ENCODE measurements at regions not wholly inside any gene's neighbourhood (a gene's known extent, or its start where the extent isn't known, plus 50 kb on each side); places are given as distances from the start of the nearest gene placed in this dataset.
"Not testable (repeated sequence)": the region's sequence is repeated elsewhere in the genome, so short reads cannot be mapped to it uniquely, and the experiment has no call there.

DNA sequence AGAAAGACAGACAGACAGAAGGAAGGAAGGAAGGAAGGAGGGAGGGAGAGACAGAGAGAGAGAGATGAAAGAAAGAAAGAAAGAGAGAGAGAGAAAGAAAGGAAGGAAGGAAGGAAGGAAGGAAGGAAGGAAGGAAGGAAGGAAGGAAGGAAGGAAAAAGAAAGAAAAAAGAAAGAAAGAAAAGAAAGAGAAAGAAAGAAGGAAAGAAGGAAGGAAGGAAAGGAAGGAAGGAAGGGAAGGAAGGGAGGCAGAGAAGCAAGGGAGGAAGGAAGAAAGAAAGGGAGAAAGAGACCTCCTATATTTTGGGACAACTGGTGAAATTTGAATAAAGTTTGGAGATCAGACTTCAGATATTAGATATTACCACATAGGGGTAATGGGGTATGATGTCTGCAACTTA is 226.9 kb downstream of the DEPDC1B start:
- H3K27me3 ChIP-seq (ENCODE audit: control insufficient read depth, insufficient read depth, low read length); H3K36me3 ChIP-seq (ENCODE audit: control insufficient read depth, insufficient read depth, low read length); H3K4me1 ChIP-seq (ENCODE audit: control insufficient read depth, insufficient read depth, low read length); DNase-seq; H3K9me3 ChIP-seq (replicated peaks; ENCODE audit: control insufficient read depth, low read depth, low read length); H3K27ac ChIP-seq (ENCODE audit: low read length); H3K4me3 ChIP-seq (ENCODE audit: low read length): not testable (repeated sequence)

DNA sequence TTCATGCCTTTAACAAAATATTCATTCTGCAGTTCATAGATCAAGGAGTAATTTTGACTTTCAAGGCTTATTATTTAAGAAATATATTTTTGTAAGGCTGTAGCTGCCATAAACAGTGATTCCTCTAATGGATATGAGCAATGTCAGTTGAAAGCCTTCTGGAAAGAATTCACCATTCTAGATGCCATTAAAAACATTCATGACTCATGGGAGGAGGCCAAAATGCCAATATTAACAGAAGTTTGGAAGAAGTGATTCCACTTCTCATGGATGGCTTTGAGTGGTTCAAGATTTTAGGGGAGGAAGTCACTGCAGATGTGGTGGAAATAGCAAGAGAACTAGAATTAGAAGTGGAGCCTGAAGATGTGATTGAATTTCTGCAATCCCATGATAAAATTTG is 229.1 kb downstream of the DEPDC1B start:
- H3K9me3 ChIP-seq (replicated peaks; ENCODE audit: control insufficient read depth, low read depth, low read length) = no peaks in the 10 kb centered on the region
- no peaks in the 10 kb centered on the region for H3K4me1 ChIP-seq (ENCODE audit: control insufficient read depth, insufficient read depth, low read length)
- H3K27me3 ChIP-seq (ENCODE audit: control insufficient read depth, insufficient read depth, low read length) = no peaks in the 10 kb centered on the region
- H3K36me3 ChIP-seq (ENCODE audit: control insufficient read depth, insufficient read depth, low read length) = no peaks in the 10 kb centered on the region
- DNase-seq = no peak
- H3K4me3 ChIP-seq (ENCODE audit: low read length) = no peak overlapping the region
- H3K27ac ChIP-seq (ENCODE audit: low read length) = no peak overlapping the region

DNA sequence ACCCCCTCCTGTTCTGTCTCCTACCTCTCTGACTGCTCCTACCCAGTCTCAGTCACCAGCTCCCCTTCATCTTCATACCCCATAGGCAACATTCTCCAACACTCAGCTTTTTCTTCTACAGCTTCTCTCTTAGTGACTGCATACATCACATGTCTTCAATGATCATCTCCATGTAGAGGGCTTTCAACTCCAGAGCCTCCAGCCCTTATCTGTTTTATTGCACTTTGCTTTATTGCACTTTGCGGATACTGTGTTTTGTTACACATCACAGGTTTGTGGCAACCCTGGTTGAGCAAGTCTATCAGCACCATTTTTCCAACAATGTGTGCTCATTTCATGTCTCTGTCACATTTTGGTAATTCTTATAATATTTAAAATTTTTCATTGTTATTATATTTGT is 230.7 kb downstream of the DEPDC1B start:
- Histone ChIP-seq H3K9me3 (replicated peaks; ENCODE audit: control insufficient read depth, low read depth, low read length) (no peaks in the 10 kb centered on the region), H3K27ac (ENCODE audit: low read length) (no peak overlapping the region)
- WGBS (ENCODE audit: insufficient coverage) = 100% methylated on average over 1 of the region's 1 CpG

DNA sequence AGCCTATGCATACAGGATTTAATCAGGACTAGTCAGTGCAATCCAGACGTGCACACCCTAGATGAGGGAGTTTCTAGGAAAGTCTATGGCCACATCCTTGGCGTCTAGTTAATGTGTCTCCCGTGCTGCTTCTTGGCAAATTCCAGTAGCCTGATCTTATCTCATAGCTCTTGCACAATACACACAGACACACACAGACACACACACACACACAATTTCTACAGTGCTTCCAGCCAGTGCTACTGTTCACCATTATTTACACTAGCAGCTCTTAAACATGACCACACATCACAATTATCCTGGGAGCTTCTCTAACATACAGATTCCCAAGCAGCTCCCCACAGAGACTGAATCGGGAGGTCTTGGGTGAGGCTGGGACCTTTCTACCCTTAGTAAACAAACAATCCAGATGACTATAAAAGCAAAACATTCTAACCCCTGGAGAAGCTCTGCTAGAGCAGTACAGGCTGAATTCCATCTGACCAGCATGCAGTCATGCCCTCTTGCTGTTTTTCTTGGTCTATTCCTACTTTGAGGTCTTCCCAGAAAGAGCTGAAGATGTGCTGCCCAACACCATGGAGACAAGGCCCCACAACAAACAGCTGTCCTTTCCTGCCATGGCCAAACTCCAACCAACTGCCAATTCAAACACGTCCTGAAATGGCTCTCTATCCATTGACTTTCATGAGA is 236.6 kb downstream of the DEPDC1B start:
- DNase-seq = no peak
- H3K9me3 ChIP-seq (replicated peaks; ENCODE audit: control insufficient read depth, low read depth, low read length) = no peaks in the 10 kb centered on the region
- no peaks in the 10 kb centered on the region for H3K4me1 ChIP-seq (ENCODE audit: control insufficient read depth, insufficient read depth, low read length)
- no peaks in the 10 kb centered on the region for H3K36me3 ChIP-seq (ENCODE audit: control insufficient read depth, insufficient read depth, low read length)
- no peak overlapping the region for H3K27ac ChIP-seq (ENCODE audit: low read length)
- H3K4me3 ChIP-seq (ENCODE audit: low read length) = no peak overlapping the region
- no peaks in the 10 kb centered on the region for H3K27me3 ChIP-seq (ENCODE audit: control insufficient read depth, insufficient read depth, low read length)
- 83% methylated on average over 2 of the region's 5 CpGs for WGBS (ENCODE audit: insufficient coverage)

More for the DNA sequence above, 230.7 kb downstream of the DEPDC1B start:
- Histone ChIP-seq H3K36me3 (ENCODE audit: control insufficient read depth, insufficient read depth, low read length) (no peaks in the 10 kb centered on the region), H3K27me3 (ENCODE audit: control insufficient read depth, insufficient read depth, low read length) (no peaks in the 10 kb centered on the region), H3K4me1 (ENCODE audit: control insufficient read depth, insufficient read depth, low read length) (no peaks in the 10 kb centered on the region), H3K4me3 (ENCODE audit: low read length) (no peak overlapping the region)
- DNase-seq = no peak

DNA sequence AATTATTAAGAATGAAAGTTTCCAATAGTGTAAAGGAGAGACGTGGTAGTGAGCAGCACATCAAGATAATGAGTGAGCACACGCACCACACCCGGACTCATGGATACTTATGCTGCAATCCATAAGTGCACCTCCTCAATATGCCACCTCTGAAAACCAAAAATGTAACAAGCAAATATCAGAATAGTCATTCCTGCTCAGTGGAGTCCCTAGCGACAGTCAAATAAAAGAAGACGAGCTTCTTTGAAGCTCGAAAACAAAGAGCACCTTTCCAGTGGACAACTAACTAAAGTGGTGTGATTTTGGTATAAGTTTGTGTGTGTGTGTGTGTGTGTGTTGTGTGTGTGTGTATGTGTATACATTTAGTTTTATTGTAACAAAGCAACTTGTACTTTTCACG is 241.3 kb downstream of the DEPDC1B start:
- Histone ChIP-seq H3K4me3 (ENCODE audit: low read length) (no peak overlapping the region), H3K36me3 (ENCODE audit: control insufficient read depth, insufficient read depth, low read length) (no peaks in the 10 kb centered on the region), H3K4me1 (ENCODE audit: control insufficient read depth, insufficient read depth, low read length) (no peaks in the 10 kb centered on the region), H3K27me3 (ENCODE audit: control insufficient read depth, insufficient read depth, low read length) (no peaks in the 10 kb centered on the region), H3K9me3 (replicated peaks; ENCODE audit: control insufficient read depth, low read depth, low read length) (no peaks in the 10 kb centered on the region), H3K27ac (ENCODE audit: low read length) (no peak overlapping the region)
- no peak for DNase-seq
- 83% methylated on average over 2 of the region's 7 CpGs for WGBS (ENCODE audit: insufficient coverage)

DNA sequence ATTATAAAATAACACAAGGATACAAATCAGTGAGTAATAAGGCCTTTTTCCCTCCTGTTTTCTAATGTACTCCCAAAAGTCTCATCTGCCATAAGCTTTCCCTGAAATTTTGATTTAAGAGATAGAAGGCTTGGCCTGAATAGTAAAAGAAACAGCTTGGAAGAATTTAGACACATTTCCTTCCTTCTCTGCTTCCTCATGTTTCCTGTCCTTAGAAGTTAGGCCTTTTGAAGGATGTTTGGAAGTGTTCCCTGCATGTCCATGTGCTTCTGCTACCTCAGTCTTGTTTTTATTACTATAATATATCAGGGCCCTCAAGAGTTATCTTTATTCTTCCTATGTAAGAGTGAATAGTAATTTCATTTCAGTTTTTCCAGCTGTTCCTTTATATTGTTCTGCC is 242.7 kb downstream of the DEPDC1B start:
- Histone ChIP-seq H3K4me3 (ENCODE audit: low read length) (no peak overlapping the region), H3K36me3 (ENCODE audit: control insufficient read depth, insufficient read depth, low read length) (no peaks in the 10 kb centered on the region), H3K27me3 (ENCODE audit: control insufficient read depth, insufficient read depth, low read length) (no peaks in the 10 kb centered on the region), H3K9me3 (replicated peaks; ENCODE audit: control insufficient read depth, low read depth, low read length) (no peaks in the 10 kb centered on the region), H3K4me1 (ENCODE audit: control insufficient read depth, insufficient read depth, low read length) (no peaks in the 10 kb centered on the region), H3K27ac (ENCODE audit: low read length) (no peak overlapping the region)
- peak; percentile 67 for DNase-seq

DNA sequence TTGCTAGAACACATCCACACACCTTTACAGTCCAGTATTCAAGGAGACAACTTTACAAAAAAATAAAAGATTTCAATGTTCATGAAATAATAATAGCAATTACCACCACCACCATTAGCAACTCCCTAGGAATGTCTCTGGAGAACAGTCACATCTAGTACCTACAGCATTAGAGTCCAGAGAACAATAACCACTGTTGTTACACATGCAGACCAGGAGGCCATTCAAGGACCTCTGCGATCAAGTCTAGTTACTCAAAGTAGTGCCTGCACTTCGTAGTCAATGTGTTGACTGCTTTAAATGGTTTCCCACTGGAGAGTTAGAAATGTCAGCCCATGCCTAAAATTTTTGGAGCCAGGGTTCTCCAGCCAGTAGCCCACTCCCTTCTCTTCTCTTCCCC is 244.4 kb downstream of the DEPDC1B start:
- WGBS (ENCODE audit: insufficient coverage) = 82% methylated on average over 2 of the region's 2 CpGs
- DNase-seq = no peak
- no peak overlapping the region for H3K27ac ChIP-seq (ENCODE audit: low read length)

DNA sequence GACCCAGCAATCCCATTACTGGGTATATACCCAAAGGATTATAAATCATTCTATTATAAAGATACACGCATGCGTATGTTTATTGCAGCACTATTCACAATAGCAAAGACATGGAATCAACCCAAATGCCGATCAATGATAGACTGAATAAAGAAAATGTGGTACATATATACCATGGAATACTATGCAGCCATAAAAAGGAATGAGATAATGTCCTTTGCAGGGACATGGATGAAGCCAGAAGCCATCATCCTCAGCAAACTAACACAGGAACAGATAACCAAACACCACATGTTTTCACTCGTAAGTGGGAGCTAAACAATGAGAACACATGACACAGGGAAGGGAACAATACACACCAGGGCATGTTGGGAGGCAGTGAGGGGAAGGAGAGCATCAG is 245.7 kb downstream of the DEPDC1B start:
- not testable (repeated sequence) for H3K36me3 ChIP-seq (ENCODE audit: control insufficient read depth, insufficient read depth, low read length); DNase-seq; H3K4me1 ChIP-seq (ENCODE audit: control insufficient read depth, insufficient read depth, low read length); H3K27me3 ChIP-seq (ENCODE audit: control insufficient read depth, insufficient read depth, low read length); H3K9me3 ChIP-seq (replicated peaks; ENCODE audit: control insufficient read depth, low read depth, low read length); H3K27ac ChIP-seq (ENCODE audit: low read length); H3K4me3 ChIP-seq (ENCODE audit: low read length)
- no CpG with 5 or more reads among the region's 4 CpGs for WGBS (ENCODE audit: insufficient coverage)

More for the DNA sequence above, 244.4 kb downstream of the DEPDC1B start:
- no peaks in the 10 kb centered on the region for H3K4me1 ChIP-seq (ENCODE audit: control insufficient read depth, insufficient read depth, low read length)
- H3K4me3 ChIP-seq (ENCODE audit: low read length) = no peak overlapping the region
- H3K27me3 ChIP-seq (ENCODE audit: control insufficient read depth, insufficient read depth, low read length) = no peaks in the 10 kb centered on the region
- no peaks in the 10 kb centered on the region for H3K9me3 ChIP-seq (replicated peaks; ENCODE audit: control insufficient read depth, low read depth, low read length)
- H3K36me3 ChIP-seq (ENCODE audit: control insufficient read depth, insufficient read depth, low read length) = no peaks in the 10 kb centered on the region

DNA sequence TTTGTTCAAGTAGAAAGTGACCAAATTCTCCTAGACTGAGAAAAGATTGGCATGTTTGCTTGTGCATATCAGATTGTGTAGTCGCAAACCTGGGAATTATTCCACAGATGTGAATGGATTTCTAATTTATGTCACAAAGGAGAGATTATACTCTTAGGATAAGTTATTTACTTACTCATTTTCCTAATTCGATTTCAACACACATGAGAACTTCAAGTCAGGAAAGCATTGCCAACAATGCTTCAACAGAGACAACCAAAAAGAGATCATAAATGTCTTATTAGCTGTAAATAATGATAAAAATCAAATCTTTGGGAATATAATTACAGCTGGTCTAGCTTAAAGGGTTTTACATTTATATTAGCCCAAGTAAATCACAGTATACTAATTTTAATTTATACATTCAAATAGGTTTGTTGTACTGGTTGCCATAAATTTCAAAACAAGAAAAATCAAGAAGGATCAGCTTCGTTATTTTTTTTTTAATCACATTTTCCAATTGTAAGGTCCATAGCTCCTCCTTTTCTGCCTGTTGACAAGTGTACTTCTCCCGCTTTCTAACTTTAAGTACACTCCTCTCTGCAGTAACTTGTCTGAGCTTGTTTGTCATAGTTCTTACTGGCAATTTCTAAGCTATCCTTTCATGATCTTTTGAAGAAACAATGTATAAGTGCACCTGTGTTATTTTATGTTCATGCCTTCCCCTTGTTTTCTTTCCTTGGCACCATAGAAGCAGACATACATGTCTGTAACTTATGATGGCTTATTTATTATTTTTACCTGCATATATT is 246.6 kb downstream of the DEPDC1B start:
- H3K27ac ChIP-seq (ENCODE audit: low read length) = no peak overlapping the region
- H3K27me3 ChIP-seq (ENCODE audit: control insufficient read depth, insufficient read depth, low read length) = no peaks in the 10 kb centered on the region
- no peaks in the 10 kb centered on the region for H3K36me3 ChIP-seq (ENCODE audit: control insufficient read depth, insufficient read depth, low read length)
- no CpG with 5 or more reads among the region's 4 CpGs for WGBS (ENCODE audit: insufficient coverage)
- H3K9me3 ChIP-seq (replicated peaks; ENCODE audit: control insufficient read depth, low read depth, low read length) = no peaks in the 10 kb centered on the region
- no peak for DNase-seq
- H3K4me3 ChIP-seq (ENCODE audit: low read length) = no peak overlapping the region
- H3K4me1 ChIP-seq (ENCODE audit: control insufficient read depth, insufficient read depth, low read length) = no peaks in the 10 kb centered on the region

DNA sequence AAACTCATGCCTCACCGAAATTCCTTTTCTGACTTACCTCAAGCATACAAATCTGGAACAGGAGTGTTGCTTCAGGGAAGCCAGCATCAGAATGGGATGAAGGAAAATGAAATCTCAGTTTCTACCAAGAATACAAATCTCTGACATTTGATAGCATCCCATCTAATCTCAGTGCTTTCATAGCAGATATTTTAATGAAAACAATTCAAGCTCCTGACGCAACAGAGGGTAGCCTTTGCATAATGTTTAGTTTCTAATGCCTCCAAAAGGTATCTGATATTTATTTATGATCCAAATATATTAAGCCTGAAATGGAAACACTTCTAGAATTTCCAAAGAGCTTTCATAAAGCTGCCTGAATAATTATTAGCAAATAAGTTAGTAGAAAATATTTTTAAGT is 251.4 kb downstream of the DEPDC1B start:
- WGBS (ENCODE audit: insufficient coverage) = no CpG with 5 or more reads among the region's 2 CpGs
- no peaks in the 10 kb centered on the region for H3K4me1 ChIP-seq (ENCODE audit: control insufficient read depth, insufficient read depth, low read length)

More for the DNA sequence above, 251.4 kb downstream of the DEPDC1B start:
- Histone ChIP-seq H3K27me3 (ENCODE audit: control insufficient read depth, insufficient read depth, low read length) (no peaks in the 10 kb centered on the region), H3K27ac (ENCODE audit: low read length) (no peak overlapping the region), H3K4me3 (ENCODE audit: low read length) (no peak overlapping the region), H3K36me3 (ENCODE audit: control insufficient read depth, insufficient read depth, low read length) (no peaks in the 10 kb centered on the region), H3K9me3 (replicated peaks; ENCODE audit: control insufficient read depth, low read depth, low read length) (no peaks in the 10 kb centered on the region)
- no peak for DNase-seq
